Trophoblast cell (in vitro differentiated cells and primary cell): ENCODE measurements at regions not wholly inside any gene's neighbourhood (a gene's known extent, or its start where the extent isn't known, plus 50 kb on each side); places are given as distances from the start of the nearest gene placed in this dataset.
A peak's percentile ranks its signal among the peaks of the same experiment; 100 is the strongest.

Source experiments
- DNase-seq, 2 donors: peaks; one replicate each; pipeline ENCODE4 v3.0.0-alpha.2; 2016
- H2AFZ ChIP-seq: 2 replicates; pipeline ENCODE4 v1.6.1; 2013; ENCODE audit warnings: low read length, moderate library complexity, mild to moderate bottlenecking; ENCODE audit not compliant: insufficient read depth, poor library complexity
- H2AK5ac ChIP-seq: 2 replicates; pipeline ENCODE4 v1.6.1; 2013; ENCODE audit warnings: mild to moderate bottlenecking, low read length
- H2BK120ac ChIP-seq: 2 replicates; pipeline ENCODE4 v1.6.1; 2013; ENCODE audit warnings: low read length, mild to moderate bottlenecking, moderate library complexity; ENCODE audit not compliant: insufficient read depth, poor library complexity
- H2BK12ac ChIP-seq: 2 replicates; pipeline ENCODE4 v1.6.1; 2013; ENCODE audit warnings: mild to moderate bottlenecking, low read length, moderate library complexity
- H2BK5ac ChIP-seq: 2 replicates; pipeline ENCODE4 v1.6.1; 2013; ENCODE audit warnings: low read length, low read depth, moderate library complexity, mild to moderate bottlenecking; ENCODE audit not compliant: poor library complexity
- H3K14ac ChIP-seq: 2 replicates; pipeline ENCODE4 v1.6.1; 2013; ENCODE audit warnings: mild to moderate bottlenecking, low read length
- H3K18ac ChIP-seq: 2 replicates; pipeline ENCODE4 v1.6.1; 2013; ENCODE audit warnings: mild to moderate bottlenecking, low read length
- H3K23ac ChIP-seq: 2 replicates; pipeline ENCODE4 v1.6.1; 2013; ENCODE audit warnings: low read length
- H3K27ac ChIP-seq: 2 replicates; pipeline ENCODE4 v1.5.1; 2013; ENCODE audit warnings: low read depth, mild to moderate bottlenecking, inconsistent platforms, low read length, moderate library complexity
- H3K27me3 ChIP-seq: 2 replicates; pipeline ENCODE4 v1.6.1; 2013; ENCODE audit warnings: inconsistent platforms, mild to moderate bottlenecking, low read length, moderate library complexity; ENCODE audit not compliant: insufficient read depth
- H3K36me3 ChIP-seq, 2 experiments: 1 replicate in 1 of 2; 2 replicates in 1 of 2; pipeline ENCODE4 v1.6.1; 2013; ENCODE audit warnings: low read length in 2 of 2, mild to moderate bottlenecking in 2 of 2, moderate library complexity in 1 of 2; ENCODE audit not compliant: insufficient read depth in 2 of 2, control insufficient read depth in 1 of 2
- H3K4ac ChIP-seq: 2 replicates; pipeline ENCODE4 v1.6.1; 2013; ENCODE audit warnings: low read depth, mild to moderate bottlenecking, low read length, moderate library complexity
- H3K4me1 ChIP-seq, 2 experiments: 1 replicate in 1 of 2; 2 replicates in 1 of 2; pipeline ENCODE4 v1.6.1; 2013; ENCODE audit warnings: low read length in 2 of 2, mild to moderate bottlenecking in 2 of 2, moderate library complexity in 1 of 2; ENCODE audit not compliant: insufficient read depth in 2 of 2, control insufficient read depth in 1 of 2
- H3K4me2 ChIP-seq: 2 replicates; pipeline ENCODE4 v1.6.1; 2013; ENCODE audit warnings: inconsistent platforms, mild to moderate bottlenecking, low read length, moderate library complexity
- H3K4me3 ChIP-seq: 2 replicates; pipeline ENCODE4 v1.5.1; 2013; ENCODE audit warnings: mild to moderate bottlenecking, low read depth, low read length, inconsistent platforms
- H3K79me1 ChIP-seq: one replicate; pipeline ENCODE4 v1.6.1; 2013; ENCODE audit warnings: low read length
- H3K79me2 ChIP-seq: 2 replicates; pipeline ENCODE4 v1.6.1; 2013; ENCODE audit warnings: low read length, mild to moderate bottlenecking; ENCODE audit not compliant: control insufficient read depth, insufficient read depth, poor library complexity
- H3K9ac ChIP-seq: 2 replicates; pipeline ENCODE4 v1.6.1; 2013; ENCODE audit warnings: mild to moderate bottlenecking, low read length
- H3K9me3 ChIP-seq: 2 replicates; pipeline ENCODE4 v1.6.1; 2013; ENCODE audit warnings: low read depth, mild to moderate bottlenecking, control low read depth, inconsistent platforms, low read length; ENCODE audit not compliant: insufficient read depth
- H4K12ac ChIP-seq: 2 replicates; pipeline ENCODE4 v1.6.1; 2013; ENCODE audit warnings: low read depth, mild to moderate bottlenecking, low read length, moderate library complexity
- H4K8ac ChIP-seq: 2 replicates; pipeline ENCODE4 v1.6.1; 2013; ENCODE audit warnings: low read depth, mild to moderate bottlenecking, low read length, moderate library complexity
- H4K91ac ChIP-seq: one replicate; pipeline ENCODE4 v1.6.1; 2013; ENCODE audit warnings: low read depth, mild to moderate bottlenecking, low read length, moderate library complexity
- WGBS: extraction: QIAGEN DNeasy Blood & Tissue Kit; methylation state at CpG from one replicate; pipeline ENCODE4 v1.1.7; 2013; ENCODE audit warnings: missing lambda C conversion rate; ENCODE audit not compliant: insufficient read length, insufficient coverage; ENCODE audit errors: extremely low coverage; 5-methylcytosine and 5-hydroxymethylcytosine counted together

- peaks cover 11 to 25% of the 10 kb centered on the region in 2 experiments for H3K4me1 ChIP-seq
- H2BK5ac ChIP-seq, result peak overlapping the region; percentile 32
- H4K8ac ChIP-seq, result peak overlapping the region; percentile 47
- H3K27ac ChIP-seq, result peak overlapping the region; percentile 6
- peak overlapping the region; percentile 14 for H2AK5ac ChIP-seq
- peak overlapping the region; percentile 75 for H3K18ac ChIP-seq
- H3K36me3 ChIP-seq, result no peaks in the 10 kb centered on the region
- peaks cover 34% of the 10 kb centered on the region for H3K79me1 ChIP-seq
- H3K4ac ChIP-seq, result peak overlapping the region; percentile 42
- H4K12ac ChIP-seq, result no peak overlapping the region
- no CpG with 5 or more reads among the region's 12 CpGs for WGBS
- H2BK12ac ChIP-seq, result peak overlapping the region; percentile 89
- H3K27me3 ChIP-seq, result no peaks in the 10 kb centered on the region
- no peak for DNase-seq
- peak overlapping the region; percentile 48 for H3K14ac ChIP-seq
- peaks cover 2% of the 10 kb centered on the region for H3K79me2 ChIP-seq
- H3K4me3 ChIP-seq, result no peak overlapping the region
- peak overlapping the region; percentile 1 for H2AFZ ChIP-seq
- H3K4me2 ChIP-seq, result no peak overlapping the region
- no peaks in the 10 kb centered on the region for H3K9me3 ChIP-seq
- H3K23ac ChIP-seq, result no peak overlapping the region
- H4K91ac ChIP-seq, result peak overlapping the region; percentile 89
- H2BK120ac ChIP-seq, result peak overlapping the region; percentile 90
- H3K9ac ChIP-seq, result no peak overlapping the region
Observed at GRCh38 chr1:43069461-43070050, 102.5 kb downstream of the EBNA1BP2 start.

- Histone ChIP-seq H3K18ac (peak overlapping the region; percentile 75), H3K27me3 (no peaks in the 10 kb centered on the region), H3K79me1 (peaks cover 34% of the 10 kb centered on the region), H4K91ac (peak overlapping the region; percentile 89), H2BK12ac (peak overlapping the region; percentile 89), H2AK5ac (peak overlapping the region; percentile 80), H3K9me3 (no peaks in the 10 kb centered on the region), H3K27ac (no peak overlapping the region), H3K4me1 (peaks cover 11 to 25% of the 10 kb centered on the region in 2 experiments), H3K4ac (peak overlapping the region; percentile 42), H3K4me3 (no peak overlapping the region), H3K36me3 (no peaks in the 10 kb centered on the region), H3K79me2 (peaks cover 2% of the 10 kb centered on the region), H2AFZ (peak overlapping the region; percentile 1), H3K4me2 (no peak overlapping the region), H2BK5ac (peak overlapping the region; percentile 32), H3K14ac (peak overlapping the region; percentile 48), H4K8ac (peak overlapping the region; percentile 7), H3K9ac (no peak overlapping the region), H3K23ac (no peak overlapping the region), H4K12ac (no peak overlapping the region), H2BK120ac (peak overlapping the region; percentile 90)
- WGBS, result no CpG with 5 or more reads among the region's 6 CpGs
- no peak for DNase-seq
Observed at GRCh38 chr1:43068911-43069310, 103.2 kb downstream of the EBNA1BP2 start.

DNA sequence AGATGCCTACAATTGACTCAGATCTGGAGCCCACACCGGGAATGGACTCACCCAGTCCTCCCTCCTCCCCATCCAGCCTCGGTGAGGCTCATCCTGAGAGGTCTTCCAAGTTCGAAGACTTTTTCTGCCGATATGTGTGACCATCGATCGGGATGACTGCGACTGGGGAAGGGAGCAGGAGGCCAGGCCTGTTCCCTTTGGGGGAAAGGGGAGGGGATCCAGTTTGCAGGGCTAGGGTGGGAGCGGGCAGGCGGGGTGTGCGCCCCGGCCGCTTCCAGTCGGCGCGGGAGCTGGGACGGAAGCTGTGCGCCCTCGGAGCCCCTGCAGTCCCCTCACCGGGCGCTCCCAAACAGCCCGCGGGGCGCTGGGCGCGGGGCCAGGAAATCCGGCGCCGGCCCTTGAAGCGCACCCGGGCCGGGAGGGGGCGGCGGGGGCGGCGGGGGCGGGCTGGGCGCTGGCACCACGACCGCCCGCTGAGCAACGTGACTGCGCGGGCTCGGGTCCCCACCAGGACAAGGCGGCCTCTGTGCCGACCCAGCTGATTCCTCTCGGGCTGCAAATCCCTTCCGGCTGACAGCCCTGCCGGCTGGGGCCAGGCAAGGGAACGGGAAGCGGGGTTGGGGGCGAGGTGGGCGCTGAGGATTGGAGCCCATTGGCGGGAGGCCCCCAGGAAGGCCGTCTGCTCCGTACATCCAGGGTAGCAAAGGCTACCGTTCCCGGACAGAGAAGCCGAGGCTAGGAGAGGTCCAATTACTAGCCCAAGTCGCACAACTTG is 103.9 kb downstream of the EBNA1BP2 start:
- H3K79me2 ChIP-seq, result peaks cover 2% of the 10 kb centered on the region
- no peaks in the 10 kb centered on the region for H3K36me3 ChIP-seq
- H3K27ac ChIP-seq, result no peak overlapping the region

GRCh38 chr1:43067233-43067745 is 104.8 kb downstream of the EBNA1BP2 start:
- H2AK5ac ChIP-seq, result peak overlapping the region; percentile 48
- no peaks in the 10 kb centered on the region for H3K9me3 ChIP-seq
- H3K14ac ChIP-seq, result no peak overlapping the region
- H2AFZ ChIP-seq, result no peak overlapping the region
- H3K79me2 ChIP-seq, result no peaks in the 10 kb centered on the region
- no CpG with 5 or more reads among the region's 6 CpGs for WGBS
- H3K9ac ChIP-seq, result no peak overlapping the region
- H2BK120ac ChIP-seq, result peak overlapping the region; percentile 61
- no peaks in the 10 kb centered on the region for H3K36me3 ChIP-seq
- H4K91ac ChIP-seq, result peak overlapping the region; percentile 57
- H3K27me3 ChIP-seq, result no peaks in the 10 kb centered on the region
- no peak overlapping the region for H4K8ac ChIP-seq
- H3K27ac ChIP-seq, result no peak overlapping the region
- H3K23ac ChIP-seq, result no peak overlapping the region
- no peak overlapping the region for H4K12ac ChIP-seq
- no peak overlapping the region for H2BK5ac ChIP-seq
- peak overlapping the region; percentile 37 for H3K4ac ChIP-seq
- no peak for DNase-seq
- peaks cover 11 to 25% of the 10 kb centered on the region in 2 experiments for H3K4me1 ChIP-seq
- H3K18ac ChIP-seq, result peak overlapping the region; percentile 12
- no peak overlapping the region for H3K4me2 ChIP-seq
- H2BK12ac ChIP-seq, result peak overlapping the region; percentile 88
- no peak overlapping the region for H3K4me3 ChIP-seq
- peaks cover 30% of the 10 kb centered on the region for H3K79me1 ChIP-seq

More for the DNA sequence above, 103.9 kb downstream of the EBNA1BP2 start:
- Histone ChIP-seq H3K9me3 (no peaks in the 10 kb centered on the region), H2AK5ac (peak overlapping the region; percentile 65), H4K8ac (peak overlapping the region; percentile 17), H3K4ac (peak overlapping the region; percentile 13), H3K27me3 (no peaks in the 10 kb centered on the region), H2AFZ (no peak overlapping the region), H3K14ac (peak overlapping the region; percentile 48), H2BK5ac (peak overlapping the region; percentile 37), H2BK120ac (peak overlapping the region; percentile 90), H2BK12ac (peak overlapping the region; percentile 89), H3K79me1 (peaks cover 34% of the 10 kb centered on the region), H4K91ac (peak overlapping the region; percentile 89), H3K4me3 (no peak overlapping the region), H3K4me1 (peaks cover 11 to 25% of the 10 kb centered on the region in 2 experiments), H3K18ac (peak overlapping the region; percentile 22), H3K23ac (no peak overlapping the region), H3K9ac (no peak overlapping the region), H4K12ac (no peak overlapping the region), H3K4me2 (no peak overlapping the region)
- DNase-seq, result no peak
- no CpG with 5 or more reads among the region's 60 CpGs for WGBS
